ENCODE measurements at regions not wholly inside any gene's neighbourhood (a gene's known extent, or its start where the extent isn't known, plus 50 kb on each side); places are given as distances from the start of the nearest gene placed in this dataset.

- TF ChIP-seq, protein P1, sequence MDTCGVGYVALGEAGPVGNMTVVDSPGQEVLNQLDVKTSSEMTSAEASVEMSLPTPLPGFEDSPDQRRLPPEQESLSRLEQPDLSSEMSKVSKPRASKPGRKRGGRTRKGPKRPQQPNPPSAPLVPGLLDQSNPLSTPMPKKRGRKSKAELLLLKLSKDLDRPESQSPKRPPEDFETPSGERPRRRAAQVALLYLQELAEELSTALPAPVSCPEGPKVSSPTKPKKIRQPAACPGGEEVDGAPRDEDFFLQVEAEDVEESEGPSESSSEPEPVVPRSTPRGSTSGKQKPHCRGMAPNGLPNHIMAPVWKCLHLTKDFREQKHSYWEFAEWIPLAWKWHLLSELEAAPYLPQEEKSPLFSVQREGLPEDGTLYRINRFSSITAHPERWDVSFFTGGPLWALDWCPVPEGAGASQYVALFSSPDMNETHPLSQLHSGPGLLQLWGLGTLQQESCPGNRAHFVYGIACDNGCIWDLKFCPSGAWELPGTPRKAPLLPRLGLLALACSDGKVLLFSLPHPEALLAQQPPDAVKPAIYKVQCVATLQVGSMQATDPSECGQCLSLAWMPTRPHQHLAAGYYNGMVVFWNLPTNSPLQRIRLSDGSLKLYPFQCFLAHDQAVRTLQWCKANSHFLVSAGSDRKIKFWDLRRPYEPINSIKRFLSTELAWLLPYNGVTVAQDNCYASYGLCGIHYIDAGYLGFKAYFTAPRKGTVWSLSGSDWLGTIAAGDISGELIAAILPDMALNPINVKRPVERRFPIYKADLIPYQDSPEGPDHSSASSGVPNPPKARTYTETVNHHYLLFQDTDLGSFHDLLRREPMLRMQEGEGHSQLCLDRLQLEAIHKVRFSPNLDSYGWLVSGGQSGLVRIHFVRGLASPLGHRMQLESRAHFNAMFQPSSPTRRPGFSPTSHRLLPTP (IDR thresholded peaks at IDR 0.05; ENCODE audit: borderline replicate concordance, extremely low read depth, insufficient read length), result no peak
- TF ChIP-seq MECOM (CRISPR knock-in tag; IDR thresholded peaks at IDR 0.05), result no peak
- TF ChIP-seq ELF2 (CRISPR knock-in tag; IDR thresholded peaks at IDR 0.05), result no peak
Observed at GRCh38 chr10:128545216-128545615, 419.0 kb upstream of the MKI67 start (continued).

GRCh38 chr10:128546651-128547165 is 420.5 kb upstream of the MKI67 start:
- ChIA-PET POLR2A (interaction anchor here (0.6 kb wide), 1 partner anchor 24 kb away, joined by 4 read pairs; no protein-coding TSS in a partner anchor), CTCF (ENCODE audit: low intra/inter-chr PET ratio) (no interaction called here)
- H3K27me3 ChIP-seq (ENCODE audit: control insufficient read depth in 2 of 2, insufficient read depth in 2 of 2, low read length in 2 of 2), result no peaks in the 10 kb centered on the region
- ATAC-seq (no peak), FAIRE-seq (no peak), DNase-seq (ENCODE audit: extremely low read depth in 1 of 4, low spot score in 3 of 4) (no peak)
- H3K4me1 ChIP-seq (replicated peaks in 1 of 2; ENCODE audit: control insufficient read depth in 2 of 2, insufficient read depth in 2 of 2, low read length in 2 of 2), result peaks cover 7 to 12% of the 10 kb centered on the region in 2 experiments; a peak in 4 of 5 replicates
- H3K4me3 ChIP-seq, result no peak overlapping the region
- H3K27ac ChIP-seq (ENCODE audit: extremely low read depth, low read depth, low read length), result no peak overlapping the region
- H3K36me3 ChIP-seq (ENCODE audit: control insufficient read depth, insufficient read depth, low read length), result no peaks in the 10 kb centered on the region
- H3K4me2 ChIP-seq (ENCODE audit: insufficient read depth, low read length), result no peak overlapping the region
- no peak for TF ChIP-seq HES1 (IDR thresholded peaks at IDR 0.05; ENCODE audit: low read depth)
- no peak for TF ChIP-seq BRF1 (IDR thresholded peaks at IDR 0.05; ENCODE audit: borderline replicate concordance, extremely low read depth, insufficient read length)
- no peak for TF ChIP-seq LARP7 (IDR thresholded peaks at IDR 0.05)
- no peak for TF ChIP-seq COPS2 (conservative IDR thresholded peaks at IDR 0.05)
- TF ChIP-seq MXD1 (CRISPR knock-in tag; IDR thresholded peaks at IDR 0.05; ENCODE audit: borderline replicate concordance, poor library complexity, severe bottlenecking), result no peak
- TF ChIP-seq GATAD2B (IDR thresholded peaks at IDR 0.05; ENCODE audit: borderline replicate concordance), result no peak
- TF ChIP-seq, protein P2, sequence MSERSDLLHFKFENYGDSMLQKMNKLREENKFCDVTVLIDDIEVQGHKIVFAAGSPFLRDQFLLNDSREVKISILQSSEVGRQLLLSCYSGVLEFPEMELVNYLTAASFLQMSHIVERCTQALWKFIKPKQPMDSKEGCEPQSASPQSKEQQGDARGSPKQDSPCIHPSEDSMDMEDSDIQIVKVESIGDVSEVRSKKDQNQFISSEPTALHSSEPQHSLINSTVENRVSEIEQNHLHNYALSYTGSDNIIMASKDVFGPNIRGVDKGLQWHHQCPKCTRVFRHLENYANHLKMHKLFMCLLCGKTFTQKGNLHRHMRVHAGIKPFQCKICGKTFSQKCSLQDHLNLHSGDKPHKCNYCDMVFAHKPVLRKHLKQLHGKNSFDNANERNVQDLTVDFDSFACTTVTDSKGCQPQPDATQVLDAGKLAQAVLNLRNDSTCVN (CRISPR knock-in tag; IDR thresholded peaks at IDR 0.05), result no peak
- TF ChIP-seq MCM3 (IDR thresholded peaks at IDR 0.05), result no peak
- in situ Hi-C loops (cut with MboI) (no loop called here), intact Hi-C loops (cut with micrococcal nuclease) (no loop called here)
- no peak overlapping the region for H2AFZ ChIP-seq (ENCODE audit: low read depth, low read length)
- H3K9ac ChIP-seq (ENCODE audit: insufficient read depth in 1 of 2, low read depth in 2 of 2, low read length in 2 of 2), result no peak overlapping the region; a peak in 1 of 4 replicates
- H3K79me2 ChIP-seq (ENCODE audit: control insufficient read depth, insufficient read depth, low read length), result no peaks in the 10 kb centered on the region
- H3K9me1 ChIP-seq (ENCODE audit: control insufficient read depth, insufficient read depth, low read length), result no peaks in the 10 kb centered on the region
- WGBS (ENCODE audit: insufficient coverage, low coverage, missing lambda C conversion rate), result 79% methylated on average over 6 of the region's 15 CpGs
- no TSS peak for BruUV-seq (replicated peaks)
- no peaks in the 10 kb centered on the region for H3K9me3 ChIP-seq (replicated peaks; ENCODE audit: control insufficient read depth, insufficient read depth, low read depth, low read length)
- H4K20me1 ChIP-seq (replicated peaks; ENCODE audit: control insufficient read depth, insufficient read depth, low read length), result no peaks in the 10 kb centered on the region

Data from K562 (cell line).